MM.1S (cell line): ENCODE measurements at regions not wholly inside any gene's neighbourhood (a gene's known extent, or its start where the extent isn't known, plus 50 kb on each side); places are given as distances from the start of the nearest gene placed in this dataset.

Experiments
- CTCF ChIP-seq: fragments of 300-600 bp; sonication (generic); IDR thresholded peaks from 2 replicates; pipeline ENCODE4 v1.5.1; 2016; ENCODE audit warnings: antibody characterized with exemption, low read length, mixed read lengths
- EZH2 ChIP-seq: fragments of 300-600 bp; sonication (generic); optimal IDR thresholded peaks from 2 replicates; pipeline ENCODE3; 2017; ENCODE audit warnings: low read depth, mild to moderate bottlenecking, antibody characterized with exemption, low read length, mixed read lengths

- no peak for TF ChIP-seq EZH2
- no peak for TF ChIP-seq CTCF
Observed at GRCh38 chr3:65060904-65061303, 373.1 kb upstream of the ADAMTS9 start.
